Mesothelial cell of epicardium (in vitro differentiated cells): ENCODE measurements at regions not wholly inside any gene's neighbourhood (a gene's known extent, or its start where the extent isn't known, plus 50 kb on each side); places are given as distances from the start of the nearest gene placed in this dataset.

ENCODE experiments used
- DNase-seq, 2 experiments: peaks; one replicate each; pipeline ENCODE4 v3.0.0; 2021; ENCODE audit warnings: low spot score in 2 of 2; ENCODE audit not compliant: unreplicated experiment in 2 of 2
- H3K27ac Mint-ChIP-seq: 2 replicates; pipeline ENCODE4 v1.8.0; 2021; ENCODE audit warnings: mixed read lengths
- H3K27me3 Mint-ChIP-seq: 2 replicates; pipeline ENCODE4 v1.8.0; 2021; ENCODE audit warnings: low read depth, mixed read lengths
- H3K36me3 Mint-ChIP-seq: 2 replicates; pipeline ENCODE4 v1.8.0; 2021; ENCODE audit warnings: mixed read lengths
- H3K4me1 Mint-ChIP-seq: 2 replicates; pipeline ENCODE4 v1.8.0; 2021; ENCODE audit warnings: mixed read lengths
- H3K4me3 Mint-ChIP-seq: 2 replicates; pipeline ENCODE4 v1.8.0; 2021; ENCODE audit warnings: mild to moderate bottlenecking, moderate library complexity, mixed read lengths
- H3K9me3 Mint-ChIP-seq: 2 replicates; pipeline ENCODE4 v1.8.0; 2021; ENCODE audit warnings: mixed read lengths
- CTCF ChIP-seq: fragments of 200-600 bp; sonication (generic); IDR thresholded peaks from one replicate; pipeline ENCODE4 v1.5.0; 2021; ENCODE audit warnings: antibody characterized with exemption; ENCODE audit not compliant: unreplicated experiment

GRCh38 chr14:97369901-97370300 is 572.7 kb downstream of the VRK1 start:
- H3K4me1 Mint-ChIP-seq = no peaks in the 10 kb centered on the region
- peaks cover 10% of the 10 kb centered on the region for H3K9me3 Mint-ChIP-seq
- no peak overlapping the region for H3K27ac Mint-ChIP-seq
- no peak for DNase-seq
- H3K36me3 Mint-ChIP-seq = no peaks in the 10 kb centered on the region
- H3K4me3 Mint-ChIP-seq = no peak overlapping the region
- peaks cover 24% of the 10 kb centered on the region for H3K27me3 Mint-ChIP-seq
- no peak for TF ChIP-seq CTCF

- DNase-seq = no peak
- Mint-ChIP-seq H3K9me3 (no peaks in the 10 kb centered on the region), H3K27me3 (peaks cover 53% of the 10 kb centered on the region), H3K4me1 (no peaks in the 10 kb centered on the region), H3K36me3 (no peaks in the 10 kb centered on the region), H3K27ac (no peak overlapping the region), H3K4me3 (no peak overlapping the region)
- TF ChIP-seq CTCF = no peak
Observed at GRCh38 chr14:97376310-97376709, 579.1 kb downstream of the VRK1 start.

GRCh38 chr14:97377550-97377949 is 580.4 kb downstream of the VRK1 start:
- Mint-ChIP-seq H3K27me3 (peaks cover 58% of the 10 kb centered on the region), H3K4me3 (no peak overlapping the region), H3K9me3 (no peaks in the 10 kb centered on the region), H3K36me3 (no peaks in the 10 kb centered on the region), H3K4me1 (no peaks in the 10 kb centered on the region), H3K27ac (no peak overlapping the region)
- no peak for DNase-seq
- no peak for TF ChIP-seq CTCF

GRCh38 chr14:97379091-97379531 is 581.9 kb downstream of the VRK1 start:
- TF ChIP-seq CTCF = no peak
- Mint-ChIP-seq H3K36me3 (no peaks in the 10 kb centered on the region), H3K27me3 (peaks cover 54% of the 10 kb centered on the region), H3K9me3 (no peaks in the 10 kb centered on the region), H3K27ac (no peak overlapping the region), H3K4me1 (no peaks in the 10 kb centered on the region), H3K4me3 (no peak overlapping the region)
- no peak for DNase-seq

GRCh38 chr14:97380539-97380941 is 583.4 kb downstream of the VRK1 start:
- Mint-ChIP-seq H3K9me3 (no peaks in the 10 kb centered on the region), H3K4me3 (no peak overlapping the region), H3K36me3 (no peaks in the 10 kb centered on the region), H3K4me1 (no peaks in the 10 kb centered on the region), H3K27ac (no peak overlapping the region), H3K27me3 (peaks cover 55% of the 10 kb centered on the region)
- no peak for TF ChIP-seq CTCF
- no peak for DNase-seq

GRCh38 chr14:97381309-97381708 is 584.1 kb downstream of the VRK1 start:
- H3K4me1 Mint-ChIP-seq = no peaks in the 10 kb centered on the region

More at GRCh38 chr14:97381309-97381708, 584.1 kb downstream of the VRK1 start:
- Mint-ChIP-seq H3K27me3 (peaks cover 52% of the 10 kb centered on the region), H3K9me3 (no peaks in the 10 kb centered on the region), H3K27ac (no peak overlapping the region), H3K4me3 (no peak overlapping the region), H3K36me3 (no peaks in the 10 kb centered on the region)
- DNase-seq = no peak
- TF ChIP-seq CTCF = no peak
